ENCODE measurements at regions not wholly inside any gene's neighbourhood (a gene's known extent, or its start where the extent isn't known, plus 50 kb on each side); places are given as distances from the start of the nearest gene placed in this dataset.
"Not testable (repeated sequence)": the region's sequence is repeated elsewhere in the genome, so short reads cannot be mapped to it uniquely, and the experiment has no call there.

DNA sequence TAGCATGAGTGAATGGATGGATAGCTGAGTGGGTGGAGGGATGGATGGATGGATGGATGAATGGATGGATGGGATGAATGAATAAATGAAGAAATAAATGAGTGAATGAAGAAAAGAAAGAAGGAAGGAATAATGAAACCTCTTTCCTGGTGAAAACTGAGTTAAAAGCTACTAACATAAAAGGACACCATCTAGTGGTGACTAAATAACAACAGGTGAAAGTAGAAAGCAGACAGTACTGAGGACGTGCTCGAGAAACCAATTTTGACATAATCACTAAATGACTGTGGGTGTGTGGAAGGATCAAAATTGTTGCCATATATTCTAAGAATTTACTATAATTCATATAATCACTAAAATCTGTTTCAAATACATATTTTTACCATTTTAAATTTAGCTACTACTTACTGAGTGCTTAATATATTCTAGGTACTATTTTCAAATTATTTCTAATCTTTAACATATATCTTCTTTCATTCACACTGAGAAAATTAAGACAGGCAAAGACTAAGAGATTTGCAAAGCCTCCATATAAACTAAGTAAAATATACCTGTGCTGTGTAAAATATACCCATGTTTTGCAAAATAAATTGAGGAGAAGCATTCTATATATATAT, 522.9 kb downstream of the LRRIQ3 start:
- Histone ChIP-seq H3K36me3 (ENCODE audit: control insufficient read depth in 4 of 4, insufficient read depth in 4 of 4, low read length in 3 of 4) (no peaks in the 10 kb centered on the region), H3K4me1 (ENCODE audit: control extremely low read depth in 1 of 4, control insufficient read depth in 4 of 4, insufficient read depth in 4 of 4, low read length in 3 of 4) (no peaks in the 10 kb centered on the region), H3K4me3 (ENCODE audit: control insufficient read depth in 1 of 7, extremely low read depth in 1 of 7, insufficient read depth in 4 of 7, low read depth in 2 of 7, low read length in 6 of 7) (no peak overlapping the region), H3K27ac (ENCODE audit: insufficient read depth in 1 of 2, low read depth in 1 of 2, low read length in 2 of 2, poor library complexity in 1 of 2, severe bottlenecking in 2 of 2) (no peak overlapping the region), H3K27me3 (replicated peaks in 2 of 5; ENCODE audit: control insufficient read depth in 4 of 5, insufficient read depth in 5 of 5, low read length in 4 of 5) (no peaks in the 10 kb centered on the region), H3K9me3 (ENCODE audit: control extremely low read depth in 1 of 5, control insufficient read depth in 4 of 5, insufficient read depth in 2 of 5, low read depth in 1 of 5, low read length in 4 of 5) (no peaks in the 10 kb centered on the region)
- WGBS (ENCODE audit: insufficient coverage), result no CpG with 5 or more reads among the region's 2 CpGs
- CTCF ChIA-PET, result interaction anchor here (0.8 to 1.1 kb wide), 3 partner anchors 22 to 100 kb away, joined by 3 read pairs; no protein-coding TSS in a partner anchor
- POLR2A ChIA-PET, result no interaction called here
- DNase-seq, result peak; percentile 5 to 39 (median 38)

GRCh38 chr1:73673971-73674370, 524.0 kb downstream of the LRRIQ3 start:
- DNase-seq, result no peak
- POLR2A ChIA-PET, result no interaction called here
- Histone ChIP-seq H3K9me3 (ENCODE audit: control extremely low read depth in 1 of 5, control insufficient read depth in 4 of 5, insufficient read depth in 2 of 5, low read depth in 1 of 5, low read length in 4 of 5) (no peaks in the 10 kb centered on the region), H3K27ac (ENCODE audit: insufficient read depth in 1 of 2, low read depth in 1 of 2, low read length in 2 of 2, poor library complexity in 1 of 2, severe bottlenecking in 2 of 2) (no peak overlapping the region), H3K4me1 (ENCODE audit: control extremely low read depth in 1 of 4, control insufficient read depth in 4 of 4, insufficient read depth in 4 of 4, low read length in 3 of 4) (no peaks in the 10 kb centered on the region), H3K4me3 (ENCODE audit: control insufficient read depth in 1 of 7, extremely low read depth in 1 of 7, insufficient read depth in 4 of 7, low read depth in 2 of 7, low read length in 6 of 7) (no peak overlapping the region), H3K36me3 (ENCODE audit: control insufficient read depth in 4 of 4, insufficient read depth in 4 of 4, low read length in 3 of 4) (no peaks in the 10 kb centered on the region), H3K27me3 (replicated peaks in 2 of 5; ENCODE audit: control insufficient read depth in 4 of 5, insufficient read depth in 5 of 5, low read length in 4 of 5) (no peaks in the 10 kb centered on the region)
- 100% methylated on average over 1 of the region's 1 CpG for WGBS (ENCODE audit: insufficient coverage)
- CTCF ChIA-PET, result interaction anchor here (0.6 to 0.8 kb wide), 2 partner anchors 28 to 149 kb away, joined by 3 read pairs; no protein-coding TSS in a partner anchor

DNA sequence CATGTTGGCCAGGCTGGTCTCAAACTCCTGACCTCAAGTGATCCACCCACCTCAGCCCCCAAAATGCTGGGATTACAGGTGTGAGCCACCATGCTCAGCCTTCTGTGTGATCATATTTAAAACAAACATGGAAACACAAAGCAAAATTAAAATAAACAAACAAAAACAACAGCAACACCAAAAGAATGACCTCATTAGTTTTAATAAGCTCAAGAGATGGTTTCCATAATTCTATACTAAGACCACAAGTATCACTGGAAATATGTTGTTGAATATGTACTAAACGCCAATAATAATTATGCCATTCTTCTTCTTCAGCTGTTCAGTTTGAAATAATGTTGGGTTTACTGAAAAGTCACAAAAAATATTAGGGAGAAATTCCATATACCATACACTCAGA, 526.4 kb downstream of the LRRIQ3 start:
- Histone ChIP-seq H3K27ac (ENCODE audit: insufficient read depth in 1 of 2, low read depth in 1 of 2, low read length in 2 of 2, poor library complexity in 1 of 2, severe bottlenecking in 2 of 2) (no peak overlapping the region), H3K4me3 (ENCODE audit: control insufficient read depth in 1 of 7, extremely low read depth in 1 of 7, insufficient read depth in 4 of 7, low read depth in 2 of 7, low read length in 6 of 7) (no peak overlapping the region), H3K27me3 (replicated peaks in 2 of 5; ENCODE audit: control insufficient read depth in 4 of 5, insufficient read depth in 5 of 5, low read length in 4 of 5) (no peaks in the 10 kb centered on the region), H3K36me3 (ENCODE audit: control insufficient read depth in 4 of 4, insufficient read depth in 4 of 4, low read length in 3 of 4) (no peaks in the 10 kb centered on the region), H3K9me3 (ENCODE audit: control extremely low read depth in 1 of 5, control insufficient read depth in 4 of 5, insufficient read depth in 2 of 5, low read depth in 1 of 5, low read length in 4 of 5) (peaks cover 0 to 5% (median 0%) of the 10 kb centered on the region in 5 experiments), H3K4me1 (ENCODE audit: control extremely low read depth in 1 of 4, control insufficient read depth in 4 of 4, insufficient read depth in 4 of 4, low read length in 3 of 4) (no peaks in the 10 kb centered on the region)
- CTCF ChIA-PET, result no interaction called here
- no peak for DNase-seq
- POLR2A ChIA-PET, result no interaction called here
- no CpG with 5 or more reads among the region's 1 CpG for WGBS (ENCODE audit: insufficient coverage)

GRCh38 chr1:73667959-73668358, 530.0 kb downstream of the LRRIQ3 start:
- POLR2A ChIA-PET; CTCF ChIA-PET; H3K4me1 ChIP-seq (ENCODE audit: control extremely low read depth in 1 of 4, control insufficient read depth in 4 of 4, insufficient read depth in 4 of 4, low read length in 3 of 4); H3K36me3 ChIP-seq (ENCODE audit: control insufficient read depth in 4 of 4, insufficient read depth in 4 of 4, low read length in 3 of 4); H3K4me3 ChIP-seq (ENCODE audit: control insufficient read depth in 1 of 7, extremely low read depth in 1 of 7, insufficient read depth in 4 of 7, low read depth in 2 of 7, low read length in 6 of 7); H3K27me3 ChIP-seq (replicated peaks in 2 of 5; ENCODE audit: control insufficient read depth in 4 of 5, insufficient read depth in 5 of 5, low read length in 4 of 5); DNase-seq; H3K9me3 ChIP-seq (ENCODE audit: control extremely low read depth in 1 of 5, control insufficient read depth in 4 of 5, insufficient read depth in 2 of 5, low read depth in 1 of 5, low read length in 4 of 5); H3K27ac ChIP-seq (ENCODE audit: insufficient read depth in 1 of 2, low read depth in 1 of 2, low read length in 2 of 2, poor library complexity in 1 of 2, severe bottlenecking in 2 of 2): not testable (repeated sequence)
- WGBS (ENCODE audit: insufficient coverage), result 94% methylated on average over 3 of the region's 4 CpGs

DNA sequence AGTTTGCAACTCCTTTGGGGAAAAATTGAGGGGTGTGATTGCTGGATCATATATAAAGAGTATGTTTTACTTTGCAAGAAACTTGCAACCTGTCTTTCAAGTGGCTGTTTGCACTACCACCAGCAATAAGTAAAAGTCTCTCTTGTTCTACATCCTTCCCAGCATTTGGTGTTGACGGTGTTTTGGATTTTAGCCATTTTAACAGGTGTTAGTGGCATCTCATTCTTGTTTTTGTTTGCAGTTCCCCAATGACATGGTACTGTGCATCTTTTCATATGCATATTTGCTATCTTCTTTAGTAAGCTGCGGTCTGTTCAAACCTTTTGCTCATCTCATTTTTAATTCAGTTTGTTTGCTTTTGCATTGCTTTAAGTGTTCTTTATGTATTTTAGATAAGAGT, 535.5 kb downstream of the LRRIQ3 start:
- Histone ChIP-seq H3K27me3 (replicated peaks in 2 of 5; ENCODE audit: control insufficient read depth in 4 of 5, insufficient read depth in 5 of 5, low read length in 4 of 5) (no peaks in the 10 kb centered on the region), H3K4me3 (ENCODE audit: control insufficient read depth in 1 of 7, extremely low read depth in 1 of 7, insufficient read depth in 4 of 7, low read depth in 2 of 7, low read length in 6 of 7) (no peak overlapping the region), H3K4me1 (ENCODE audit: control extremely low read depth in 1 of 4, control insufficient read depth in 4 of 4, insufficient read depth in 4 of 4, low read length in 3 of 4) (no peaks in the 10 kb centered on the region), H3K36me3 (ENCODE audit: control insufficient read depth in 4 of 4, insufficient read depth in 4 of 4, low read length in 3 of 4) (no peaks in the 10 kb centered on the region), H3K27ac (ENCODE audit: insufficient read depth in 1 of 2, low read depth in 1 of 2, low read length in 2 of 2, poor library complexity in 1 of 2, severe bottlenecking in 2 of 2) (no peak overlapping the region), H3K9me3 (ENCODE audit: control extremely low read depth in 1 of 5, control insufficient read depth in 4 of 5, insufficient read depth in 2 of 5, low read depth in 1 of 5, low read length in 4 of 5) (peaks cover 0 to 5% (median 0%) of the 10 kb centered on the region in 5 experiments)
- WGBS (ENCODE audit: insufficient coverage), result 100% methylated on average over 1 of the region's 2 CpGs
- CTCF ChIA-PET, result no interaction called here
- no peak for DNase-seq
- POLR2A ChIA-PET, result no interaction called here

- H3K4me1 ChIP-seq (ENCODE audit: control extremely low read depth in 1 of 4, control insufficient read depth in 4 of 4, insufficient read depth in 4 of 4, low read length in 3 of 4), result no peaks in the 10 kb centered on the region
- POLR2A ChIA-PET, result no interaction called here
- H3K36me3 ChIP-seq (ENCODE audit: control insufficient read depth in 4 of 4, insufficient read depth in 4 of 4, low read length in 3 of 4), result no peaks in the 10 kb centered on the region
- no peak overlapping the region for H3K4me3 ChIP-seq (ENCODE audit: control insufficient read depth in 1 of 7, extremely low read depth in 1 of 7, insufficient read depth in 4 of 7, low read depth in 2 of 7, low read length in 6 of 7)
- CTCF ChIA-PET, result no interaction called here
- no peak overlapping the region for H3K27ac ChIP-seq (ENCODE audit: insufficient read depth in 1 of 2, low read depth in 1 of 2, low read length in 2 of 2, poor library complexity in 1 of 2, severe bottlenecking in 2 of 2)
- peaks cover 0 to 5% (median 1%) of the 10 kb centered on the region in 5 experiments for H3K9me3 ChIP-seq (ENCODE audit: control extremely low read depth in 1 of 5, control insufficient read depth in 4 of 5, insufficient read depth in 2 of 5, low read depth in 1 of 5, low read length in 4 of 5)
- WGBS (ENCODE audit: insufficient coverage), result no CpG with 5 or more reads among the region's 2 CpGs
- no peak for DNase-seq
- H3K27me3 ChIP-seq (replicated peaks in 2 of 5; ENCODE audit: control insufficient read depth in 4 of 5, insufficient read depth in 5 of 5, low read length in 4 of 5), result no peaks in the 10 kb centered on the region
Measured at GRCh38 chr1:73659136-73659535, 538.8 kb downstream of the LRRIQ3 start.

- Histone ChIP-seq H3K9me3 (ENCODE audit: control extremely low read depth in 1 of 5, control insufficient read depth in 4 of 5, insufficient read depth in 2 of 5, low read depth in 1 of 5, low read length in 4 of 5) (peaks cover 0 to 2% (median 0%) of the 10 kb centered on the region in 5 experiments), H3K4me3 (ENCODE audit: control insufficient read depth in 1 of 7, extremely low read depth in 1 of 7, insufficient read depth in 4 of 7, low read depth in 2 of 7, low read length in 6 of 7) (no peak overlapping the region), H3K27me3 (replicated peaks in 2 of 5; ENCODE audit: control insufficient read depth in 4 of 5, insufficient read depth in 5 of 5, low read length in 4 of 5) (no peaks in the 10 kb centered on the region), H3K36me3 (ENCODE audit: control insufficient read depth in 4 of 4, insufficient read depth in 4 of 4, low read length in 3 of 4) (no peaks in the 10 kb centered on the region), H3K27ac (ENCODE audit: insufficient read depth in 1 of 2, low read depth in 1 of 2, low read length in 2 of 2, poor library complexity in 1 of 2, severe bottlenecking in 2 of 2) (no peak overlapping the region), H3K4me1 (ENCODE audit: control extremely low read depth in 1 of 4, control insufficient read depth in 4 of 4, insufficient read depth in 4 of 4, low read length in 3 of 4) (no peaks in the 10 kb centered on the region)
- DNase-seq, result no peak
- ChIA-PET CTCF (no interaction called here), POLR2A (no interaction called here)
Measured at GRCh38 chr1:73654714-73655113, 543.3 kb downstream of the LRRIQ3 start.
